ENCODE measurements at regions not wholly inside any gene's neighbourhood (a gene's known extent, or its start where the extent isn't known, plus 50 kb on each side); places are given as distances from the start of the nearest gene placed in this dataset. TPM values are rescaled to one million over a fixed set of nuclear protein-coding genes. Genes with fewer than 3 reads are reported as not detected.
"Not testable (repeated sequence)": the region's sequence is repeated elsewhere in the genome, so short reads cannot be mapped to it uniquely, and the experiment has no call there.

DNA sequence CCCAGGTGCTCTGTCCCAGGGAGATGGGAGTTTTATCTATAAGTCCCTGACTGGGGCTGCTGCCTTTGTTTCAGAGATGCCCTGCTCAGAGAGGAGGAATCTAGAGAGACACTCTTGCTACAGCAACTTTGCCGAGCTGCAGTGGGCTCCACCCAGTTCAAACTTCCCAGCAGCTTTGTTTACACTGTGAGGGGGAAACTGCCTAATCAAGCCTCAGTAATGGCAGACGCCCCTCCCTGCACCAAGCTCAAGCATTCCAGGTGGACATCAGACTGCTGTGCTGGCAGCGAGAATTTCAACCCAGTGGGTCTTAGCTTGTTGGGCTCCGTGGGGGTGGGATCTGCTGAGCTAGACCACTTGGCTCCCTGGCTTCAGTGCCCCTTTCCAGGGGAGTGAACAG, 50.2 kb upstream of the RASA1 start:
- H3K27ac ChIP-seq (replicated peaks); H3K4me3 ChIP-seq (replicated peaks; ENCODE audit: insufficient read depth, low read length); H3K27me3 ChIP-seq (ENCODE audit: insufficient read depth, poor library complexity, severe bottlenecking); DNase-seq (ENCODE audit: low read depth in 1 of 2, low spot score in 1 of 2): not testable (repeated sequence)

Small RNAs in the stretch of these regions (microRNA-seq; reads per million reads assigned to microRNA genes)
- gene MIR4280, result not detected

Data from HL-60 (cell line).